ENCODE measurements at regions not wholly inside any gene's neighbourhood (a gene's known extent, or its start where the extent isn't known, plus 50 kb on each side); places are given as distances from the start of the nearest gene placed in this dataset.
"Not testable (repeated sequence)": the region's sequence is repeated elsewhere in the genome, so short reads cannot be mapped to it uniquely, and the experiment has no call there.

DNA sequence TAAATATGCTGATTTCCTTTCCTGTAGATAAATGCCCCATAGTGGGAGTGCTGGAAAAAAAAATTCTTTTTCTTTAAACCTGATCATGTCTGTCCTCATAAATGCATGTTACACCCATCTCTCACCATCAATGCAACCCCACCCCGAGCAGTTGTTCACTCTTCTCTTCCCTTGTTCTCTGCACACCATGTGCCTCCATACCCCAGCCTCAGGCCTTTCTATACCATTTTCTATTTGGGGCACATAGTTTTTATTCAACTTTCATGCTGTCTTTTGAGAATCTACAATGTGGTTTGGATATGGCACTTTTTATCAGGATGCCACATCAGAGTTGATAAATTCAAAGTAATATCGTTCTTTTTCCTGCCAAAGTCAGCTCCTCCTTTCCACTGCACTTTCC is 202.6 kb downstream of the POTED start:
- DNase-seq (ENCODE audit: low read depth) = not testable (repeated sequence)

DNA sequence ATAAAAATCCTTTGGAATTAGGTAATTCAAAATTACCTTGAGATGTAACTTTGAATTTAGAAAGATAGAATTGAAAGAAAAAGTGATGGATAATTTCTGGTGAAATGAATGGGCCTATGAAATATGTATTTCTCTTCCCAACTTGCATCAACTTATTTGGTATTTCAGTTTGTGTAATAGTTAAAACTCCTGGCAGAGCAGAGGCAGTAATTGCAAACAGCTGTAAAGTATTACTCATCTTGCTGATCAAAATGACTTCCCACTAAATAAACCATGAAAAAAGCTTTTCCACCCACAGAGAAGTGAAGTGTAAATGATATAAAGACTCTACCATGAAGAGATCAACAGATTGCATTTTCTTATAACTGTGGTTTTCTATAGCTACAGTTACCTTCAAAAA is 201.0 kb downstream of the POTED start:
- DNase-seq (ENCODE audit: low read depth) = not testable (repeated sequence)

DNA sequence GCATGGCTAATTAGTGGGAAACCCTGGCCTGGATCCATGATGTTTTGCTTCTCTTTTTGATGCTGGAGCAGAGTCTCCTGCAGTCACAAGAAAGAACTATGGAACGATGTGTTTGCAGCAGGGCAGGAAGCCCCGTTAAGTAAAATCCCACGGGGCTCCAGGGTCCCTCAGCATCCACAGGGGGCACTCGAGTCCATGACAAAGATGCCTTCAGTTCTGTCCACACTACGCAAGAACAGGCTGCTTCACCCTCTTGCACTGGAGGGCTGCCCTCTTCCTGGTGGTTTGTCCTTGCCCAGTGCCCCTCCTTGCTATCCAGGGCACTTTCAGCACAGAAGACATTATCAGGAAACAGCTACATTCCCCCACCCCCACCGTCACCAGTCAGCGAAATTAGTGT is 196.9 kb downstream of the POTED start:
- DNase-seq (ENCODE audit: low read depth) = not testable (repeated sequence)

DNA sequence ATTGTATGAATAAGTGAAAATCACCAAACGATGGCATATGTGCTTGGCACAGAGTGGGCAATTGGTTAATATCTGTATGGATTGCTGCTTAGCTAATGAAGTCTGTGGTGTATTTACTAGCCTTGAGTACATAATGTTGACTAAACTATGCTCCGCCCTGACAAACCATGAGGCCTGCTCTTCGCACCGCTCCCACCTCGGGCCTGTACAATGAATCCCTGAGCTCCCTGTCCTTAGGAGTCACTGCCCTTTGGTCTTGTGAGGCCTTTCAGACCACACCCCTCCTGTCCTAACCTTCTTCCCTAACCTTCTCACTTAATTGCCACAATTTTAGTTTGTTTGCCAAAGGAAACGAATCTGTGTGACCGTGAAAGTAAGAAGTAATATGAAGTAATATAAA is 193.2 kb downstream of the POTED start:
- not testable (repeated sequence) for DNase-seq (ENCODE audit: low read depth)

All from HS-27A (cell line).